Bronchial epithelial cell (primary cell): ENCODE measurements at regions not wholly inside any gene's neighbourhood (a gene's known extent, or its start where the extent isn't known, plus 50 kb on each side); places are given as distances from the start of the nearest gene placed in this dataset.

Experiments used
- DNase-seq: peaks from one replicate; pipeline ENCODE4 v3.0.0-alpha.2; 2010; ENCODE audit warnings: low read depth
- FAIRE-seq: peaks from 2 replicates; lab custom pipeline; 2011; peaks lifted over from hg19 to GRCh38; lab: Jason Lieb, UNC
- H3K27me3 ChIP-seq: 2 replicates; pipeline ENCODE4 v1.5.1; 2011; ENCODE audit warnings: low read length; ENCODE audit not compliant: control insufficient read depth, insufficient read depth
- H3K36me3 ChIP-seq: 2 replicates; pipeline ENCODE4 v1.5.1; 2011; ENCODE audit warnings: low read length; ENCODE audit not compliant: control insufficient read depth, insufficient read depth
- H3K4me3 ChIP-seq: 2 replicates; pipeline ENCODE4 v1.5.1; 2011; ENCODE audit warnings: mild to moderate bottlenecking, low read depth, low read length, control low read depth
- TF ChIP-seq, protein P1 (sequence below): IDR thresholded peaks from 2 replicates; pipeline ENCODE4 v1.5.1; 2011; ENCODE audit warnings: mild to moderate bottlenecking, moderate library complexity, low read length, control low read depth, inconsistent platforms; ENCODE audit not compliant: insufficient read depth, severe bottlenecking

DNA sequence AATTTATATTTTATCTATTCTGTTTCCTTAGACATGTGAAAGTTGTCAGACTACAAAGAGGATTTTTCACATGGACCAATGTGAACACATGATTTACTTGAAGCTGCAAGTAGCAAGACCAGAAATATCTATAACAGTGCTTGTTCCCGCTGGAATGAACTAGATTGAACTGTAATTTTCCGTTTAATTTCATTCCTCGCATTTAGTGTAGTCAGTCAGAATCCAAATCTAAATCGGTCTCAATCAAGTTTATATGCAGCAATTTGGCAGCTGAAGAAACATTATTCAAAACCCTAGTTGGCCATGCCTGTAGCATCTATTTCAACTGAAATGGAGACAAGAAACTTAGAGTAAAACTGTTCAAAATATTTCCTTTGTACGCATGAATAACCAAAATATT lies 570.7 kb upstream of the SLITRK5 start:
- no peaks in the 10 kb centered on the region for H3K27me3 ChIP-seq
- H3K36me3 ChIP-seq: no peaks in the 10 kb centered on the region
- no peak for FAIRE-seq
- TF ChIP-seq, protein P1, sequence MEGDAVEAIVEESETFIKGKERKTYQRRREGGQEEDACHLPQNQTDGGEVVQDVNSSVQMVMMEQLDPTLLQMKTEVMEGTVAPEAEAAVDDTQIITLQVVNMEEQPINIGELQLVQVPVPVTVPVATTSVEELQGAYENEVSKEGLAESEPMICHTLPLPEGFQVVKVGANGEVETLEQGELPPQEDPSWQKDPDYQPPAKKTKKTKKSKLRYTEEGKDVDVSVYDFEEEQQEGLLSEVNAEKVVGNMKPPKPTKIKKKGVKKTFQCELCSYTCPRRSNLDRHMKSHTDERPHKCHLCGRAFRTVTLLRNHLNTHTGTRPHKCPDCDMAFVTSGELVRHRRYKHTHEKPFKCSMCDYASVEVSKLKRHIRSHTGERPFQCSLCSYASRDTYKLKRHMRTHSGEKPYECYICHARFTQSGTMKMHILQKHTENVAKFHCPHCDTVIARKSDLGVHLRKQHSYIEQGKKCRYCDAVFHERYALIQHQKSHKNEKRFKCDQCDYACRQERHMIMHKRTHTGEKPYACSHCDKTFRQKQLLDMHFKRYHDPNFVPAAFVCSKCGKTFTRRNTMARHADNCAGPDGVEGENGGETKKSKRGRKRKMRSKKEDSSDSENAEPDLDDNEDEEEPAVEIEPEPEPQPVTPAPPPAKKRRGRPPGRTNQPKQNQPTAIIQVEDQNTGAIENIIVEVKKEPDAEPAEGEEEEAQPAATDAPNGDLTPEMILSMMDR: no peak
- DNase-seq: no peak
- no peak overlapping the region for H3K4me3 ChIP-seq

DNA sequence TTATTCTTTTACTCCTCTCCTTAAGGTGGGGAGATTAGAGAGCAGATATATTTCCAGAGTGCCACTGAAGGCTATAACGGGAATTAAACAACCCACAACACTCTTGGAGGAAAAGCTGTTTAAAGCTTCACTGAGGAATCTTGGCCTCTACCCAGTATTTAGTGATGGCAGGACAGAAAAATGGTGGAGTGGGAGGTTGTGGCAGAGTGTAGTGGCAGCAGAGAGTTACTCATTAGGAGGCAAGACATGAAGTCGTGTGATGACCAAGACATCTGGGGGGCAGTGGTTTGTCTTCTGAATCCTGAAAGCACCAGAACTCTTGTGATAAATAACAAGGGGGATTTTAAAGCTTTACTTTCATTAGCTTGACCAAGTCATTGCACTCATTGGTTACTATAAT lies 563.5 kb upstream of the SLITRK5 start:
- H3K4me3 ChIP-seq: no peak overlapping the region
- TF ChIP-seq, protein P1: no peak
- FAIRE-seq: no peak
- no peaks in the 10 kb centered on the region for H3K36me3 ChIP-seq
- no peaks in the 10 kb centered on the region for H3K27me3 ChIP-seq
- DNase-seq: no peak

DNA sequence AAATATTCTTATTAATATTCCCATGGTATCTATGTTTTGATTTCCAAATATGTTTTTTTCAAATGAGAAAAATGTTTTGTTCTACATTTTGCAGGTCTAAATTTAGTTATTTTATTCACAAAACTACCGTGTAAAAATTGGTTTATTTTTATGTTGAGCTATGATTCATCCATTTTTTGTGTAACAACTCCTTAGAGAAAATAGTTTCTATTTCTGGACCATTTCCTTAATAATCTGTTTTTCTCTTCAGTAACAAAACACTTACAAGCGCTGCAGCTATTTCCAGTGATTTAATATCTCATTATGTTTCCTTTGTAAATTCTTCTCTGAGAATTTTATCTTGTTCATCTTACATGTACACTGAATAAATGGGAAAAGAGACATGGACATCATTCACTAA lies 550.7 kb upstream of the SLITRK5 start:
- no peak for FAIRE-seq
- H3K4me3 ChIP-seq: no peak overlapping the region
- DNase-seq: no peak
- TF ChIP-seq, protein P1: no peak
- H3K36me3 ChIP-seq: no peaks in the 10 kb centered on the region
- H3K27me3 ChIP-seq: no peaks in the 10 kb centered on the region

GRCh38 chr13:87122551-87122950 lies 548.6 kb upstream of the SLITRK5 start:
- TF ChIP-seq, protein P1: no peak
- DNase-seq: peak; percentile 63
- no peaks in the 10 kb centered on the region for H3K36me3 ChIP-seq
- no peak overlapping the region for H3K4me3 ChIP-seq
- no peak for FAIRE-seq
- H3K27me3 ChIP-seq: no peaks in the 10 kb centered on the region

- Histone ChIP-seq H3K4me3 (no peak overlapping the region), H3K36me3 (no peaks in the 10 kb centered on the region), H3K27me3 (no peaks in the 10 kb centered on the region)
- DNase-seq (peak; percentile 96), FAIRE-seq (peak; percentile 97)
- TF ChIP-seq, protein P1: no peak
Measured at GRCh38 chr13:87123987-87124784, 547.0 kb upstream of the SLITRK5 start.

DNA sequence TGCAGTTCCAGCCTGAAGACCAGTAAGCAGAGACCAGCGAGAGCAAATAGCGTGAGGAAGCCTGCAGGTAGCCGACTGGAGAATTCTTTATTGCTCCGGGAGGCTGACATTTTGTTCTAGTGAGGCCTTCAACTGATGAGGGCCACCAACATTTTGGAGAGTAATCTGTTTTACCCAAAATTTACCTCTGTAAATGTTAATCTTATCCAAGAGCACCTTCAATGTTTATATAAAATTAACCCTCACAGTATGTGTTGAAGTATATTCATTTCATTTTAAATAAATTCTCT lies 546.4 kb upstream of the SLITRK5 start:
- H3K27me3 ChIP-seq: no peaks in the 10 kb centered on the region
- H3K36me3 ChIP-seq: no peaks in the 10 kb centered on the region
- no peak for FAIRE-seq
- H3K4me3 ChIP-seq: no peak overlapping the region
- TF ChIP-seq, protein P1: no peak
- DNase-seq: no peak
